ENCODE measurements at regions not wholly inside any gene's neighbourhood (a gene's known extent, or its start where the extent isn't known, plus 50 kb on each side); places are given as distances from the start of the nearest gene placed in this dataset.

GRCh38 chr5:167952278-167952995 is 339.0 kb upstream of the WWC1 start:
- Histone ChIP-seq H3K9me1 (replicated peaks; ENCODE audit: control insufficient read depth, extremely low read depth, insufficient read depth, low read length) (no peaks in the 10 kb centered on the region), H3K27ac (ENCODE audit: insufficient read depth, low read depth, low read length) (no peak overlapping the region), H3K27me3 (ENCODE audit: control insufficient read depth in 2 of 2, insufficient read depth in 2 of 2, low read length in 2 of 2) (no peaks in the 10 kb centered on the region), H3K4me2 (ENCODE audit: insufficient read depth, low read length) (no peak overlapping the region), H3K9ac (replicated peaks; ENCODE audit: extremely low read depth, insufficient read depth, low read length) (no peak overlapping the region), H3K9me3 (replicated peaks; ENCODE audit: control insufficient read depth, insufficient read depth, low read length) (no peaks in the 10 kb centered on the region), H3K36me3 (ENCODE audit: control insufficient read depth in 2 of 2, extremely low read depth in 1 of 2, insufficient read depth in 2 of 2, low read length in 2 of 2) (no peaks in the 10 kb centered on the region), H4K20me1 (replicated peaks; ENCODE audit: control insufficient read depth, extremely low read depth, insufficient read depth, low read length) (no peaks in the 10 kb centered on the region), H2AFZ (ENCODE audit: low read depth, low read length) (no peak overlapping the region), H3K4me1 (ENCODE audit: control insufficient read depth, extremely low read depth, insufficient read depth, low read length) (no peaks in the 10 kb centered on the region), H3K79me2 (ENCODE audit: control insufficient read depth, insufficient read depth, low read length) (no peaks in the 10 kb centered on the region), H3K4me3 (replicated peaks in 1 of 3; ENCODE audit: insufficient read depth in 1 of 3, low read depth in 1 of 3, low read length in 3 of 3) (no peak overlapping the region)
- BruUV-seq (replicated peaks): no TSS peak
- dilution Hi-C loops (cut with MboI; ENCODE audit: extremely low pct_ligation_motif_present, low sequenced_read_pairs): no loop called here
- DNase-seq (ENCODE audit: low read depth, low spot score) (no peak), FAIRE-seq (no peak)
- POLR2A ChIA-PET: no interaction called here
- CTCF ChIA-PET: no interaction called here
- intact Hi-C loops (cut with micrococcal nuclease): no loop called here
- TF ChIP-seq EZH2 (IDR thresholded peaks at IDR 0.05; ENCODE audit: borderline replicate concordance, low read depth, low read length, severe bottlenecking) (no peak), POLR2AphosphoS5 (IDR thresholded peaks at IDR 0.05; ENCODE audit: insufficient read depth, low read depth, low read length) (no peak)

- intact Hi-C loops (cut with micrococcal nuclease) (no loop called here), dilution Hi-C loops (cut with MboI; ENCODE audit: extremely low pct_ligation_motif_present, low sequenced_read_pairs) (no loop called here)
- no peak for FAIRE-seq
- no peaks in the 10 kb centered on the region for H3K36me3 ChIP-seq (ENCODE audit: control insufficient read depth in 2 of 2, extremely low read depth in 1 of 2, insufficient read depth in 2 of 2, low read length in 2 of 2)
- H4K20me1 ChIP-seq (replicated peaks; ENCODE audit: control insufficient read depth, extremely low read depth, insufficient read depth, low read length): no peaks in the 10 kb centered on the region
- H3K9me1 ChIP-seq (replicated peaks; ENCODE audit: control insufficient read depth, extremely low read depth, insufficient read depth, low read length): no peaks in the 10 kb centered on the region
- no peak overlapping the region for H3K27ac ChIP-seq (ENCODE audit: insufficient read depth, low read depth, low read length)
- TF ChIP-seq JUN (IDR thresholded peaks at IDR 0.05; ENCODE audit: borderline replicate concordance, insufficient read depth, insufficient read length, low read depth) (no peak), POLR2A (IDR thresholded peaks at IDR 0.05; ENCODE audit: low read depth, low read length) (no peak), EZH2 (IDR thresholded peaks at IDR 0.05; ENCODE audit: borderline replicate concordance, low read depth, low read length, severe bottlenecking) (no peak), MAX (IDR thresholded peaks at IDR 0.05; ENCODE audit: insufficient read depth, insufficient read length) (no peak), GATA2 (IDR thresholded peaks at IDR 0.05; ENCODE audit: insufficient read depth, insufficient read length, low read depth, low read length) (no peak), FOS (IDR thresholded peaks at IDR 0.05; ENCODE audit: borderline replicate concordance, insufficient read depth, low read length) (no peak), POLR2AphosphoS5 (IDR thresholded peaks at IDR 0.05; ENCODE audit: insufficient read depth, low read depth, low read length) (no peak), MYC (IDR thresholded peaks at IDR 0.05; ENCODE audit: low read depth, low read length) (no peak), CTCF (IDR thresholded peaks at IDR 0.05; ENCODE audit: extremely low read depth in 1 of 2, insufficient read depth in 1 of 2, low read depth in 1 of 2, low read length in 2 of 2) (no peak)
- POLR2A ChIA-PET: no interaction called here
- H3K4me1 ChIP-seq (ENCODE audit: control insufficient read depth, extremely low read depth, insufficient read depth, low read length): no peaks in the 10 kb centered on the region
- CTCF ChIA-PET: no interaction called here
- H3K9me3 ChIP-seq (replicated peaks; ENCODE audit: control insufficient read depth, insufficient read depth, low read length): no peaks in the 10 kb centered on the region
- no peak overlapping the region for H2AFZ ChIP-seq (ENCODE audit: low read depth, low read length)
- no TSS peak for BruUV-seq (replicated peaks)
- no peak for DNase-seq (ENCODE audit: low read depth, low spot score)
- H3K9ac ChIP-seq (replicated peaks; ENCODE audit: extremely low read depth, insufficient read depth, low read length): no peak overlapping the region
- no peaks in the 10 kb centered on the region for H3K27me3 ChIP-seq (ENCODE audit: control insufficient read depth in 2 of 2, insufficient read depth in 2 of 2, low read length in 2 of 2)
- no peak overlapping the region for H3K4me2 ChIP-seq (ENCODE audit: insufficient read depth, low read length)
- H3K79me2 ChIP-seq (ENCODE audit: control insufficient read depth, insufficient read depth, low read length): no peaks in the 10 kb centered on the region
- H3K4me3 ChIP-seq (replicated peaks in 1 of 3; ENCODE audit: insufficient read depth in 1 of 3, low read depth in 1 of 3, low read length in 3 of 3): no peak overlapping the region
Measured at GRCh38 chr5:167953151-167953798, 338.2 kb upstream of the WWC1 start.

All from endothelial cell of umbilical vein (primary cell).